HEK293 (cell line): ENCODE measurements at regions not wholly inside any gene's neighbourhood (a gene's known extent, or its start where the extent isn't known, plus 50 kb on each side); places are given as distances from the start of the nearest gene placed in this dataset.

Experiments
- CTCF ChIA-PET: fragments of 350-600 bp; formaldehyde crosslinking; extraction: SDS; loops from one replicate; lab custom pipeline; 2021; ENCODE audit warnings: antibody characterized with exemption; lab: Yijun Ruan, JAX
- POLR2A ChIA-PET: fragments of 300-600 bp; formaldehyde crosslinking; extraction: SDS; loops from one replicate; lab custom pipeline; 2020; ENCODE audit warnings: antibody characterized with exemption, inconsistent platforms; lab: Yijun Ruan, JAX
- H3K27ac ChIP-seq: fragments of 200-500 bp; sonication (Bioruptor generic); 2 replicates; pipeline ENCODE4 v1.5.1; 2014; ENCODE audit warnings: low read depth, low read length, control low read depth, inconsistent platforms; ENCODE audit errors: extremely low read depth
- H3K36me3 ChIP-seq, 2 experiments: fragments of 200-500 bp in 1 of 2; sonication (Bioruptor generic) in 1 of 2; 1 replicate in 1 of 2; 2 replicates in 1 of 2; pipeline ENCODE4 v1.5.1; 2014 to 2017; ENCODE audit warnings: inconsistent platforms in 2 of 2, low read length in 2 of 2; ENCODE audit not compliant: control insufficient read depth in 2 of 2, insufficient read depth in 1 of 2
- H3K4me1 ChIP-seq: fragments of 200-500 bp; sonication (Bioruptor generic); 2 replicates; pipeline ENCODE4 v1.5.1; 2014; ENCODE audit warnings: mild to moderate bottlenecking, low read length, inconsistent platforms; ENCODE audit not compliant: control insufficient read depth, insufficient read depth
- H3K4me3 ChIP-seq: 2 replicates; pipeline ENCODE4 v1.5.1; 2011; ENCODE audit warnings: low read depth, mild to moderate bottlenecking, control low read depth, low read length, moderate library complexity
- H3K9me3 ChIP-seq: fragments of 200-500 bp; sonication (Bioruptor generic); 2 replicates; pipeline ENCODE4 v1.5.1; 2014; ENCODE audit warnings: low read depth, low read length, inconsistent platforms; ENCODE audit not compliant: control insufficient read depth, insufficient read depth
- GLI4 ChIP-seq: fragments of 450-650 bp; formaldehyde crosslinking; IDR thresholded peaks from 2 replicates; pipeline ENCODE4 v1.5.1; 2016; ENCODE audit warnings: missing biosample characterization, missing genetic modification characterization
- IKZF3 ChIP-seq: fragments of 450-650 bp; IDR thresholded peaks from 2 replicates; pipeline ENCODE4 v1.5.0; 2018; ENCODE audit warnings: missing biosample characterization, mild to moderate bottlenecking, missing genetic modification characterization, moderate library complexity
- MEIS1 ChIP-seq: sonication (generic); formaldehyde crosslinking; IDR thresholded peaks from 2 replicates; pipeline ENCODE4 v1.8.1; 2022; ENCODE audit warnings: missing genetic modification reagents, mild to moderate bottlenecking, borderline replicate concordance
- MYNN ChIP-seq: fragments of 450-650 bp; formaldehyde crosslinking; IDR thresholded peaks from 2 replicates; pipeline ENCODE4 v1.5.1; 2016; ENCODE audit warnings: missing biosample characterization, missing genetic modification characterization, borderline replicate concordance
- SCRT2 ChIP-seq: fragments of 450-650 bp; formaldehyde crosslinking; IDR thresholded peaks from 2 replicates; pipeline ENCODE4 v1.5.1; 2016; ENCODE audit warnings: missing biosample characterization, missing genetic modification characterization
- SP7 ChIP-seq: fragments of 450-650 bp; formaldehyde crosslinking; IDR thresholded peaks from 2 replicates; pipeline ENCODE4 v1.5.1; 2016; ENCODE audit warnings: missing biosample characterization, missing genetic modification characterization
- ZNF114 ChIP-seq: fragments of 450-650 bp; formaldehyde crosslinking; IDR thresholded peaks from 2 replicates; pipeline ENCODE4 v1.5.0; 2017; ENCODE audit warnings: missing biosample characterization, missing genetic modification characterization
- ZNF132 ChIP-seq: fragments of 450-650 bp; formaldehyde crosslinking; IDR thresholded peaks from 2 replicates; pipeline ENCODE4 v1.5.1; 2017; ENCODE audit warnings: missing biosample characterization, missing genetic modification characterization, borderline replicate concordance
- ZNF140 ChIP-seq: fragments of 450-650 bp; formaldehyde crosslinking; IDR thresholded peaks from 2 replicates; pipeline ENCODE4 v1.5.1; 2016; ENCODE audit warnings: missing biosample characterization, missing genetic modification characterization
- ZNF2 ChIP-seq: fragments of 450-650 bp; formaldehyde crosslinking; IDR thresholded peaks from 2 replicates; pipeline ENCODE4 v1.5.1; 2016; ENCODE audit warnings: missing biosample characterization, missing genetic modification characterization
- ZNF302 ChIP-seq: fragments of 450-650 bp; formaldehyde crosslinking; IDR thresholded peaks from 2 replicates; pipeline ENCODE4 v1.5.1; 2016; ENCODE audit warnings: missing biosample characterization, missing genetic modification characterization, low read depth
- ZNF394 ChIP-seq: fragments of 450-650 bp; formaldehyde crosslinking; IDR thresholded peaks from 2 replicates; pipeline ENCODE4 v1.5.1; 2016; ENCODE audit warnings: missing biosample characterization, missing genetic modification characterization, mild to moderate bottlenecking, moderate library complexity, borderline replicate concordance
- ZNF544 ChIP-seq: fragments of 450-650 bp; formaldehyde crosslinking; IDR thresholded peaks from 2 replicates; pipeline ENCODE4 v1.5.0; 2017; ENCODE audit warnings: missing biosample characterization, missing genetic modification characterization
- ZNF561 ChIP-seq: fragments of 450-650 bp; IDR thresholded peaks from 2 replicates; pipeline ENCODE4 v1.5.1; 2018; ENCODE audit warnings: missing biosample characterization, missing genetic modification characterization, borderline replicate concordance
- ZNF624 ChIP-seq: fragments of 450-650 bp; formaldehyde crosslinking; IDR thresholded peaks from 2 replicates; pipeline ENCODE4 v1.5.1; 2017; ENCODE audit warnings: missing biosample characterization, missing genetic modification characterization
- ZNF658 ChIP-seq: fragments of 450-650 bp; formaldehyde crosslinking; IDR thresholded peaks from 2 replicates; pipeline ENCODE4; 2016; ENCODE audit warnings: missing biosample characterization, missing genetic modification characterization
- ZNF785 ChIP-seq: fragments of 450-650 bp; formaldehyde crosslinking; IDR thresholded peaks from 2 replicates; pipeline ENCODE4 v1.5.1; 2016; ENCODE audit warnings: missing biosample characterization, missing genetic modification characterization
- TF ChIP-seq, protein P1 (sequence below): fragments of 450-650 bp; formaldehyde crosslinking; IDR thresholded peaks from 2 replicates; pipeline ENCODE4 v1.5.1; 2016; ENCODE audit warnings: missing biosample characterization, missing genetic modification characterization, low read depth
- TF ChIP-seq, protein P2 (sequence below): fragments of 450-650 bp; formaldehyde crosslinking; IDR thresholded peaks from 2 replicates; pipeline ENCODE4 v1.5.0; 2017; ENCODE audit warnings: missing biosample characterization, missing genetic modification characterization, borderline replicate concordance
- TF ChIP-seq, protein P3 (sequence below): fragments of 450-650 bp; formaldehyde crosslinking; IDR thresholded peaks from 2 replicates; pipeline ENCODE4 v1.5.1; 2016; ENCODE audit warnings: missing biosample characterization, missing genetic modification characterization
- TF ChIP-seq, protein P4 (sequence below): fragments of 450-650 bp; formaldehyde crosslinking; IDR thresholded peaks from 2 replicates; pipeline ENCODE4 v1.5.1; 2016; ENCODE audit warnings: missing biosample characterization, missing genetic modification characterization
- TF ChIP-seq, protein P5 (sequence below): fragments of 450-650 bp; formaldehyde crosslinking; IDR thresholded peaks from 2 replicates; pipeline ENCODE4 v1.5.1; 2016; ENCODE audit warnings: missing biosample characterization, missing genetic modification characterization, low read depth

DNA sequence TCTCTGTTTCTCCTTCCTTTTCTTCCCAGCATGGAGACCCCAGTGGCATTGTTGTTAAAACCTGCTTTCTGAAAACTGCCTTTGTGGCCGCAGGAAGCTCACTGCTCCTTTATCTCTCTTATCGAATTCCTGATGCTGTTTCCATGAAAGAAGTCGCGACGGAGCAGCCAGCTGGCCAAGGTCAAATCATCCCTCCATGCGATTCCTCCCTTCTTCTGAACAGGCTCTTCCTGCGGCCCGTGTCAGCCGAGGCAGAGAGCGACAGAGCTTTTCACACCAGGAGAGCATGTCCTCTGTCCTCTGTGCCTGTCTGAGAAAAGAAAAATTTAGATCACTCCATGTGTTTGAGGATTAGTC, 242.1 kb upstream of the PITRM1 start:
- no peak overlapping the region for H3K27ac ChIP-seq
- H3K9me3 ChIP-seq: no peaks in the 10 kb centered on the region
- H3K4me3 ChIP-seq: no peak overlapping the region
- TF ChIP-seq MYNN (tag by site-specific recombination) (no peak), MEIS1 (CRISPR knock-in tag) (no peak), IKZF3 (no peak), ZNF302 (tag by site-specific recombination) (no peak), ZNF132 (tag by site-specific recombination) (no peak), ZNF544 (tag by site-specific recombination) (no peak), ZNF2 (tag by site-specific recombination) (no peak), ZNF658 (tag by site-specific recombination) (no peak), ZNF624 (tag by site-specific recombination) (no peak), ZNF140 (tag by site-specific recombination) (no peak)
- TF ChIP-seq, protein P1, sequence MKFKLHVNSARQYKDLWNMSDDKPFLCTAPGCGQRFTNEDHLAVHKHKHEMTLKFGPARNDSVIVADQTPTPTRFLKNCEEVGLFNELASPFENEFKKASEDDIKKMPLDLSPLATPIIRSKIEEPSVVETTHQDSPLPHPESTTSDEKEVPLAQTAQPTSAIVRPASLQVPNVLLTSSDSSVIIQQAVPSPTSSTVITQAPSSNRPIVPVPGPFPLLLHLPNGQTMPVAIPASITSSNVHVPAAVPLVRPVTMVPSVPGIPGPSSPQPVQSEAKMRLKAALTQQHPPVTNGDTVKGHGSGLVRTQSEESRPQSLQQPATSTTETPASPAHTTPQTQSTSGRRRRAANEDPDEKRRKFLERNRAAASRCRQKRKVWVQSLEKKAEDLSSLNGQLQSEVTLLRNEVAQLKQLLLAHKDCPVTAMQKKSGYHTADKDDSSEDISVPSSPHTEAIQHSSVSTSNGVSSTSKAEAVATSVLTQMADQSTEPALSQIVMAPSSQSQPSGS (tag by site-specific recombination): no peak
- TF ChIP-seq, protein P2, sequence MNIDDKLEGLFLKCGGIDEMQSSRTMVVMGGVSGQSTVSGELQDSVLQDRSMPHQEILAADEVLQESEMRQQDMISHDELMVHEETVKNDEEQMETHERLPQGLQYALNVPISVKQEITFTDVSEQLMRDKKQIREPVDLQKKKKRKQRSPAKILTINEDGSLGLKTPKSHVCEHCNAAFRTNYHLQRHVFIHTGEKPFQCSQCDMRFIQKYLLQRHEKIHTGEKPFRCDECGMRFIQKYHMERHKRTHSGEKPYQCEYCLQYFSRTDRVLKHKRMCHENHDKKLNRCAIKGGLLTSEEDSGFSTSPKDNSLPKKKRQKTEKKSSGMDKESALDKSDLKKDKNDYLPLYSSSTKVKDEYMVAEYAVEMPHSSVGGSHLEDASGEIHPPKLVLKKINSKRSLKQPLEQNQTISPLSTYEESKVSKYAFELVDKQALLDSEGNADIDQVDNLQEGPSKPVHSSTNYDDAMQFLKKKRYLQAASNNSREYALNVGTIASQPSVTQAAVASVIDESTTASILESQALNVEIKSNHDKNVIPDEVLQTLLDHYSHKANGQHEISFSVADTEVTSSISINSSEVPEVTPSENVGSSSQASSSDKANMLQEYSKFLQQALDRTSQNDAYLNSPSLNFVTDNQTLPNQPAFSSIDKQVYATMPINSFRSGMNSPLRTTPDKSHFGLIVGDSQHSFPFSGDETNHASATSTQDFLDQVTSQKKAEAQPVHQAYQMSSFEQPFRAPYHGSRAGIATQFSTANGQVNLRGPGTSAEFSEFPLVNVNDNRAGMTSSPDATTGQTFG (tag by site-specific recombination): no peak
- H3K36me3 ChIP-seq: no peaks in the 10 kb centered on the region
- ChIA-PET POLR2A (no interaction called here), CTCF (interaction anchor here (0.7 kb wide), 2 partner anchors 9 to 54 kb away, joined by 3 read pairs; no protein-coding TSS in a partner anchor)
- peaks cover 8% of the 10 kb centered on the region for H3K4me1 ChIP-seq

DNA sequence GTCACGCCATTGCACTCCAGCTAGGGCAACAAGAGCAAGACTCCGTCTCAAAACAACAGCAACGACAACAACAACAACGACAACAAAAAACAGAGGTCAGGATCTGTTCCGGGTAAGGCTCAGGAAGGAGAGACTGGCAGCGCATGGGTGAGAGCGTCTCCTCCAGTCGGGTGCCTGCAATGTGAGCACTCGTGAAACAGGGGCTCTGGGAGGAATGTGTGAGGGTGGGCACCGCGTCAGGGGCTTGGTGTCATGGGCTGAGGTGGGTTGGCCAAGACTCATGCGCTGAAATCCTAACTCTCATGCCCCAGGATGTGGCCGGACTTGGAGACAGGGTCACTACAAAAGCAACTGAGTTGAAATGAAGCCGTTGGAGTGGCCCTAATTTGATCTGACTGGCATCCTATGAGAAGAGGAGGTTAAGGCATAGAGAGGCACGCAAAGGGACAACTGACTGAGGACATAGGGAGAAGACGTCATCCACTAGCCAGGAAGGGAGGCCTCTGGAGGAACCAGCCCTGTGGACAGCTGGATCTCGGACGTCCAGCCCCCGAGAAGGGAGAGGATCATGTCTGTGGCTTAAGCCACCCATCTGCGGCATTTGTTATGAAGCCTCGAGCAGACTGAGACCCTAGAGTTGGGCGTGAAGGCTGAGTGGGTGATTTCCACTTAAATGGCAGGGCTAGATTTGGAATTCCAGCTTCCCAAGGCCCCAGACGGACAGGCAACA, 241.5 kb upstream of the PITRM1 start:
- H3K4me3 ChIP-seq: no peak overlapping the region
- H3K27ac ChIP-seq: no peak overlapping the region
- peaks cover 8% of the 10 kb centered on the region for H3K4me1 ChIP-seq
- ChIA-PET CTCF (interaction anchor here (0.6 to 0.7 kb wide), 3 partner anchors 8 to 1087 kb away, joined by 3 to 4 read pairs (median 3); no protein-coding TSS in a partner anchor), POLR2A (no interaction called here)
- no peak for TF ChIP-seq ZNF658 (tag by site-specific recombination)
- no peak for TF ChIP-seq ZNF114 (tag by site-specific recombination)
- TF ChIP-seq, protein P3, sequence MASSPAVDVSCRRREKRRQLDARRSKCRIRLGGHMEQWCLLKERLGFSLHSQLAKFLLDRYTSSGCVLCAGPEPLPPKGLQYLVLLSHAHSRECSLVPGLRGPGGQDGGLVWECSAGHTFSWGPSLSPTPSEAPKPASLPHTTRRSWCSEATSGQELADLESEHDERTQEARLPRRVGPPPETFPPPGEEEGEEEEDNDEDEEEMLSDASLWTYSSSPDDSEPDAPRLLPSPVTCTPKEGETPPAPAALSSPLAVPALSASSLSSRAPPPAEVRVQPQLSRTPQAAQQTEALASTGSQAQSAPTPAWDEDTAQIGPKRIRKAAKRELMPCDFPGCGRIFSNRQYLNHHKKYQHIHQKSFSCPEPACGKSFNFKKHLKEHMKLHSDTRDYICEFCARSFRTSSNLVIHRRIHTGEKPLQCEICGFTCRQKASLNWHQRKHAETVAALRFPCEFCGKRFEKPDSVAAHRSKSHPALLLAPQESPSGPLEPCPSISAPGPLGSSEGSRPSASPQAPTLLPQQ (tag by site-specific recombination): no peak
- TF ChIP-seq ZNF394 (tag by site-specific recombination): no peak
- no peak for TF ChIP-seq GLI4 (tag by site-specific recombination)
- H3K36me3 ChIP-seq: no peaks in the 10 kb centered on the region
- no peaks in the 10 kb centered on the region for H3K9me3 ChIP-seq

DNA sequence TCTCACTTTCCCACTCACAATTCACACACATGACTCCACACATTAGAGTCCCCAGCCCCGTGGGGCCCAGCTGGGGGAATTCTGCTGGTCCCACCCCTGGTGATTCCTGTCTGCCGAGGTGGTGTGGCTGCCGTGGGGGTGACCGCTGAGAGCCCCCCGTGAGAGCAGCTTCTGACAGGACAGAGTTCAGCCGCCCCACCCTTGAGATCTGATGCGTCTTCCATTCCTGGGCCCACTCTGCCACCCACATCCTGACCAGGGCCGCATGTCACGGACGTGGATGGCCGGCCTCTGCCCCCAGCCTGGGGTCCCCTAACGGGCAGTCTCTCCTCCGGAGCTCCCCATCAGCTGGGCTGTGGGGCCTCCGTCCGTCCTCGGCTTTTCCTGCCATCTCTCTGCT, 240.1 kb upstream of the PITRM1 start:
- Histone ChIP-seq H3K4me1 (no peaks in the 10 kb centered on the region), H3K4me3 (no peak overlapping the region), H3K9me3 (no peaks in the 10 kb centered on the region), H3K36me3 (no peaks in the 10 kb centered on the region), H3K27ac (no peak overlapping the region)
- ChIA-PET POLR2A (no interaction called here), CTCF (no interaction called here)
- TF ChIP-seq SP7 (tag by site-specific recombination): no peak
- TF ChIP-seq, protein P4, sequence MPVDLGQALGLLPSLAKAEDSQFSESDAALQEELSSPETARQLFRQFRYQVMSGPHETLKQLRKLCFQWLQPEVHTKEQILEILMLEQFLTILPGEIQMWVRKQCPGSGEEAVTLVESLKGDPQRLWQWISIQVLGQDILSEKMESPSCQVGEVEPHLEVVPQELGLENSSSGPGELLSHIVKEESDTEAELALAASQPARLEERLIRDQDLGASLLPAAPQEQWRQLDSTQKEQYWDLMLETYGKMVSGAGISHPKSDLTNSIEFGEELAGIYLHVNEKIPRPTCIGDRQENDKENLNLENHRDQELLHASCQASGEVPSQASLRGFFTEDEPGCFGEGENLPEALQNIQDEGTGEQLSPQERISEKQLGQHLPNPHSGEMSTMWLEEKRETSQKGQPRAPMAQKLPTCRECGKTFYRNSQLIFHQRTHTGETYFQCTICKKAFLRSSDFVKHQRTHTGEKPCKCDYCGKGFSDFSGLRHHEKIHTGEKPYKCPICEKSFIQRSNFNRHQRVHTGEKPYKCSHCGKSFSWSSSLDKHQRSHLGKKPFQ (tag by site-specific recombination): no peak
- TF ChIP-seq ZNF394 (tag by site-specific recombination): no peak
- TF ChIP-seq, protein P5, sequence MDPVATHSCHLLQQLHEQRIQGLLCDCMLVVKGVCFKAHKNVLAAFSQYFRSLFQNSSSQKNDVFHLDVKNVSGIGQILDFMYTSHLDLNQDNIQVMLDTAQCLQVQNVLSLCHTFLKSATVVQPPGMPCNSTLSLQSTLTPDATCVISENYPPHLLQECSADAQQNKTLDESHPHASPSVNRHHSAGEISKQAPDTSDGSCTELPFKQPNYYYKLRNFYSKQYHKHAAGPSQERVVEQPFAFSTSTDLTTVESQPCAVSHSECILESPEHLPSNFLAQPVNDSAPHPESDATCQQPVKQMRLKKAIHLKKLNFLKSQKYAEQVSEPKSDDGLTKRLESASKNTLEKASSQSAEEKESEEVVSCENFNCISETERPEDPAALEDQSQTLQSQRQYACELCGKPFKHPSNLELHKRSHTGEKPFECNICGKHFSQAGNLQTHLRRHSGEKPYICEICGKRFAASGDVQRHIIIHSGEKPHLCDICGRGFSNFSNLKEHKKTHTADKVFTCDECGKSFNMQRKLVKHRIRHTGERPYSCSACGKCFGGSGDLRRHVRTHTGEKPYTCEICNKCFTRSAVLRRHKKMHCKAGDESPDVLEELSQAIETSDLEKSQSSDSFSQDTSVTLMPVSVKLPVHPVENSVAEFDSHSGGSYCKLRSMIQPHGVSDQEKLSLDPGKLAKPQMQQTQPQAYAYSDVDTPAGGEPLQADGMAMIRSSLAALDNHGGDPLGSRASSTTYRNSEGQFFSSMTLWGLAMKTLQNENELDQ: no peak
- no peak for TF ChIP-seq ZNF561
- TF ChIP-seq ZNF785 (tag by site-specific recombination): no peak
- no peak for TF ChIP-seq SCRT2 (tag by site-specific recombination)
